H1 (cell line): ENCODE measurements at regions not wholly inside any gene's neighbourhood (a gene's known extent, or its start where the extent isn't known, plus 50 kb on each side); places are given as distances from the start of the nearest gene placed in this dataset.

ENCODE experiments used
- CTCF ChIA-PET: fragments of 300-600 bp; sonication (Branson Sonifier 250); formaldehyde crosslinking; loops from one replicate; lab custom pipeline; 2021; ENCODE audit not compliant: partially characterized antibody; lab: Charles Lee
- POLR2A ChIA-PET: fragments of 300-600 bp; sonication (Branson Sonifier 250); formaldehyde crosslinking; loops from one replicate; lab custom pipeline; 2021; ENCODE audit warnings: inconsistent platforms; ENCODE audit not compliant: partially characterized antibody; lab: Charles Lee
- DNase-seq, 2 experiments: peaks; one replicate each; pipeline versions ENCODE4 v3.0.0 to v3.0.0-alpha.2; 2010 to 2022; ENCODE audit warnings: low spot score in 2 of 2, low read depth in 1 of 2, mixed read lengths in 1 of 2
- FAIRE-seq: peaks from 2 replicates; lab custom pipeline; 2011; peaks lifted over from hg19 to GRCh38; lab: Jason Lieb, UNC
- H2AFZ ChIP-seq: 2 replicates; pipeline ENCODE4 v1.8.1; 2012; ENCODE audit warnings: low read length, inconsistent platforms
- H2AK5ac ChIP-seq: 2 replicates; pipeline ENCODE4 v1.6.1; 2013; ENCODE audit warnings: low read depth, low read length
- H2BK120ac ChIP-seq: replicated peaks from 2 replicates; pipeline ENCODE3; 2013; ENCODE audit warnings: low read depth, low read length, inconsistent platforms
- H2BK12ac ChIP-seq: 2 replicates; pipeline ENCODE4 v1.6.1; 2013; ENCODE audit warnings: low read depth, low read length
- H2BK15ac ChIP-seq: 2 replicates; pipeline ENCODE4 v1.6.1; 2013; ENCODE audit warnings: low read length
- H2BK20ac ChIP-seq: 2 replicates; pipeline ENCODE4 v1.6.1; 2013; ENCODE audit warnings: low read length
- H2BK5ac ChIP-seq: 2 replicates; pipeline ENCODE4 v1.6.1; 2013; ENCODE audit warnings: low read depth, low read length
- H3K14ac ChIP-seq: 2 replicates; pipeline ENCODE4 v1.6.1; 2013; ENCODE audit warnings: inconsistent platforms; ENCODE audit not compliant: insufficient read length
- H3K18ac ChIP-seq: 2 replicates; pipeline ENCODE4 v1.6.1; 2013; ENCODE audit warnings: low read length; ENCODE audit errors: extremely low read depth
- H3K23ac ChIP-seq: 2 replicates; pipeline ENCODE4 v1.6.1; 2013; ENCODE audit warnings: inconsistent platforms; ENCODE audit not compliant: insufficient read length
- H3K23me2 ChIP-seq: 2 replicates; pipeline ENCODE4 v1.6.1; 2013; ENCODE audit warnings: low read depth, low read length
- H3K27ac ChIP-seq: 2 replicates; pipeline ENCODE4 v1.6.1; 2011; ENCODE audit warnings: low read depth, low read length, inconsistent platforms
- H3K27me3 ChIP-seq, 4 experiments: replicated peaks in 1 of 4; 1 replicate in 1 of 4; 2 replicates in 3 of 4; pipeline versions ENCODE4 v1.6.1 to v1.8.1; 2011 to 2013; ENCODE audit warnings: low read length in 3 of 4, mild to moderate bottlenecking in 3 of 4, inconsistent platforms in 2 of 4, mixed read lengths in 2 of 4, moderate library complexity in 1 of 4; ENCODE audit not compliant: control insufficient read depth in 3 of 4, insufficient read depth in 3 of 4; ENCODE audit errors: extremely low read depth in 1 of 4
- H3K36me3 ChIP-seq, 4 experiments: 2 replicates each; pipeline versions ENCODE4 v1.6.1 to v1.8.1; 2011 to 2013; ENCODE audit warnings: mild to moderate bottlenecking in 4 of 4, low read length in 3 of 4, moderate library complexity in 2 of 4, control low read depth in 1 of 4, inconsistent platforms in 1 of 4; ENCODE audit not compliant: insufficient read depth in 4 of 4, control insufficient read depth in 2 of 4
- H3K4ac ChIP-seq: replicated peaks from 2 replicates; pipeline ENCODE3; 2013; ENCODE audit warnings: low read length, low read depth, mixed read lengths, inconsistent platforms; ENCODE audit not compliant: insufficient read length
- H3K4me1 ChIP-seq, 4 experiments: replicated peaks in 1 of 4; 1 replicate in 1 of 4; 2 replicates in 3 of 4; pipeline versions ENCODE4 v1.6.1 to v1.8.1; 2011 to 2013; ENCODE audit warnings: low read length in 3 of 4, inconsistent platforms in 2 of 4, mixed read lengths in 1 of 4; ENCODE audit not compliant: insufficient read depth in 4 of 4, control insufficient read depth in 3 of 4
- H3K4me2 ChIP-seq, 2 experiments: 2 replicates each; pipeline versions ENCODE4 v1.6.1 to v1.8.1; 2011 to 2013; ENCODE audit warnings: low read depth in 2 of 2, low read length in 2 of 2, control low read depth in 1 of 2, inconsistent platforms in 1 of 2, mild to moderate bottlenecking in 1 of 2; ENCODE audit not compliant: insufficient read depth in 1 of 2
- H3K4me3 ChIP-seq, 4 experiments: fragments of 200-600, 300-600 bp in 1 of 4; sonication (generic), shearing (Covaris generic), sonication (Bioruptor Twin) in 1 of 4; 2 replicates each; pipeline versions ENCODE4 v1.5.1 to v1.8.1; 2011 to 2016; ENCODE audit warnings: low read length in 4 of 4, low read depth in 3 of 4, control low read depth in 2 of 4, inconsistent platforms in 2 of 4, mild to moderate bottlenecking in 2 of 4, mixed read lengths in 1 of 4, moderate library complexity in 1 of 4; ENCODE audit not compliant: insufficient read depth in 2 of 4; ENCODE audit errors: extremely low read depth in 1 of 4
- H3K56ac ChIP-seq: replicated peaks from 2 replicates; pipeline ENCODE3; 2013; ENCODE audit warnings: low read depth, mild to moderate bottlenecking, mixed read lengths, low read length, inconsistent platforms; ENCODE audit not compliant: insufficient read length
- H3K79me1 ChIP-seq: 2 replicates; pipeline ENCODE4 v1.6.1; 2013; ENCODE audit warnings: low read depth, low read length, control low read depth
- H3K79me2 ChIP-seq, 2 experiments: 2 replicates each; pipeline versions ENCODE4 v1.6.1 to v1.8.1; 2012 to 2013; ENCODE audit warnings: low read length in 2 of 2, mild to moderate bottlenecking in 2 of 2, inconsistent platforms in 1 of 2; ENCODE audit not compliant: insufficient read depth in 2 of 2, control insufficient read depth in 1 of 2
- H3K9ac ChIP-seq, 4 experiments: replicated peaks in 1 of 4; 1 replicate in 1 of 4; 2 replicates in 3 of 4; pipeline versions ENCODE4 v1.6.1 to v1.8.1; 2011 to 2013; ENCODE audit warnings: low read depth in 3 of 4, low read length in 3 of 4, control low read depth in 2 of 4, mild to moderate bottlenecking in 2 of 4, moderate library complexity in 2 of 4, inconsistent platforms in 1 of 4; ENCODE audit errors: extremely low read depth in 1 of 4
- H3K9me3 ChIP-seq, 2 experiments: 2 replicates each; pipeline versions ENCODE4 v1.6.1 to v1.8.1; 2012 to 2013; ENCODE audit warnings: mild to moderate bottlenecking in 2 of 2, moderate library complexity in 2 of 2, control low read depth in 1 of 2, inconsistent platforms in 1 of 2, low read depth in 1 of 2, low read length in 1 of 2, mixed read lengths in 1 of 2; ENCODE audit not compliant: insufficient read depth in 2 of 2
- H4K20me1 ChIP-seq, 2 experiments: replicated peaks in 1 of 2; 2 replicates each; pipeline versions ENCODE3 to v1.8.1; 2011 to 2013; ENCODE audit warnings: inconsistent platforms in 2 of 2, low read length in 2 of 2, mild to moderate bottlenecking in 1 of 2; ENCODE audit not compliant: insufficient read depth in 2 of 2, control insufficient read depth in 1 of 2
- H4K5ac ChIP-seq: 2 replicates; pipeline ENCODE4 v1.6.1; 2013; ENCODE audit warnings: low read length, low read depth, mixed read lengths, inconsistent platforms; ENCODE audit not compliant: insufficient read length
- H4K8ac ChIP-seq: 2 replicates; pipeline ENCODE4 v1.8.0; 2013; ENCODE audit warnings: mild to moderate bottlenecking, moderate library complexity, low read length, inconsistent platforms; ENCODE audit not compliant: insufficient read depth; ENCODE audit errors: extremely low read depth
- H4K91ac ChIP-seq: replicated peaks from 2 replicates; pipeline ENCODE3; 2013; ENCODE audit warnings: low read length, mixed read lengths, inconsistent platforms; ENCODE audit not compliant: insufficient read length
- E2F6 ChIP-seq: IDR thresholded peaks from 2 replicates; pipeline ENCODE4 v1.6.1; 2012; ENCODE audit warnings: inconsistent platforms
- KDM1A ChIP-seq: fragments of 200-600, 300-600 bp; sonication (generic); IDR thresholded peaks from 2 replicates; pipeline ENCODE4 v1.7.1; 2016; ENCODE audit warnings: mild to moderate bottlenecking, low read length, borderline replicate concordance
- MAX ChIP-seq: IDR thresholded peaks from 2 replicates; pipeline ENCODE4 v1.6.1; 2012; ENCODE audit warnings: inconsistent platforms
- NRF1 ChIP-seq: IDR thresholded peaks from 2 replicates; pipeline ENCODE4 v1.6.1; 2011; ENCODE audit warnings: mild to moderate bottlenecking, low read depth, low read length, improper control_type of control experiment
- WGBS, 2 experiments: shearing (Covaris generic) in 1 of 2; methylation state at CpG; one replicate each; pipeline versions ENCODE4 v1.1.6 to v1.1.7; 2013 to 2015; ENCODE audit warnings: low lambda C conversion rate in 2 of 2, mixed read lengths in 2 of 2, inconsistent platforms in 1 of 2, low coverage in 1 of 2, missing lambda C conversion rate in 1 of 2; ENCODE audit not compliant: insufficient replicate concordance in 2 of 2, insufficient coverage in 1 of 2, insufficient read length in 1 of 2; ENCODE audit errors: extremely low coverage in 1 of 2, missing lambda C conversion rate in 1 of 2; 5-methylcytosine and 5-hydroxymethylcytosine counted together

GRCh38 chr6:167502471-167502870, 177.6 kb downstream of the TTLL2 start:
- no peaks in the 10 kb centered on the region for H3K79me1 ChIP-seq
- no peak overlapping the region for H3K9ac ChIP-seq
- no peaks in the 10 kb centered on the region; a peak in 1 of 8 replicates for H3K36me3 ChIP-seq
- H3K23me2 ChIP-seq, result 0 out of 2 replicates have a peak, but pooled peaks cover 2% of the 10 kb centered on the region
- WGBS, 2 experiments, result 90% methylated on average over 7 of the region's 7 CpGs; no CpG with 5 or more reads in 1 of the 2 experiments
- no peak overlapping the region for H3K23ac ChIP-seq
- H3K4me1 ChIP-seq, result no peaks in the 10 kb centered on the region; a peak in 1 of 7 replicates
- H3K27me3 ChIP-seq, result no peaks in the 10 kb centered on the region
- no peaks in the 10 kb centered on the region for H4K20me1 ChIP-seq
- no peak overlapping the region for H2BK15ac ChIP-seq
- H4K8ac ChIP-seq, result no peak overlapping the region
- no peak overlapping the region for H2BK20ac ChIP-seq
- H3K9me3 ChIP-seq, result no peaks in the 10 kb centered on the region
- H2BK12ac ChIP-seq, result no peak overlapping the region
- no peak overlapping the region for H4K5ac ChIP-seq
- no peak overlapping the region for H3K4ac ChIP-seq
- FAIRE-seq (no peak), DNase-seq (no peak)
- no peak overlapping the region for H2AFZ ChIP-seq
- no peaks in the 10 kb centered on the region for H3K79me2 ChIP-seq
- no peak overlapping the region for H3K18ac ChIP-seq
- no peak overlapping the region for H3K56ac ChIP-seq
- ChIA-PET POLR2A (no interaction called here), CTCF (interaction anchor here (0.7 to 0.9 kb wide), 3 partner anchors 12 to 78 kb away, joined by 3 to 5 read pairs (median 3); no protein-coding TSS in a partner anchor)
- H2BK120ac ChIP-seq, result no peak overlapping the region
- H4K91ac ChIP-seq, result no peak overlapping the region
- H3K27ac ChIP-seq, result no peak overlapping the region
- H2BK5ac ChIP-seq, result no peak overlapping the region
- H3K4me3 ChIP-seq, result no peak overlapping the region
- H2AK5ac ChIP-seq, result no peak overlapping the region
- H3K4me2 ChIP-seq, result no peak overlapping the region
- no peak overlapping the region for H3K14ac ChIP-seq
- TF ChIP-seq MAX (no peak), KDM1A (no peak), NRF1 (no peak), E2F6 (no peak)
